GM18498 (cell line): ENCODE measurements at regions not wholly inside any gene's neighbourhood (a gene's known extent, or its start where the extent isn't known, plus 50 kb on each side); places are given as distances from the start of the nearest gene placed in this dataset.
A peak's percentile ranks its signal among the peaks of the same experiment; 100 is the strongest.
"Not testable (repeated sequence)": the region's sequence is repeated elsewhere in the genome, so short reads cannot be mapped to it uniquely, and the experiment has no call there.

Experiments
- ATAC-seq: cut with Tn5 transposase; IDR thresholded peaks from one replicate; pipeline ENCODE4 v1.9.1; 2021; ENCODE audit warnings: mild to moderate bottlenecking, moderate library complexity; ENCODE audit not compliant: unreplicated experiment

GRCh38 chr20:1811621-1812498, 83.3 kb upstream of the SIRPA start:
- no peak for ATAC-seq

- ATAC-seq, result no peak
Measured at GRCh38 chr20:1810926-1811620, 84.1 kb upstream of the SIRPA start.

- no peak for ATAC-seq
Measured at GRCh38 chr20:1810572-1810925, 84.7 kb upstream of the SIRPA start.

- no peak for ATAC-seq
Measured at GRCh38 chr20:1809611-1810510, 85.3 kb upstream of the SIRPA start.

GRCh38 chr20:1809131-1809572, 86.1 kb upstream of the SIRPA start:
- ATAC-seq, result no peak

GRCh38 chr20:1808101-1808500, 87.1 kb upstream of the SIRPA start:
- no peak for ATAC-seq

- no peak for ATAC-seq
Measured at GRCh38 chr20:1807394-1807793, 87.8 kb upstream of the SIRPA start.

- no peak for ATAC-seq
Measured at GRCh38 chr20:1806456-1806855, 88.8 kb upstream of the SIRPA start.

- no peak for ATAC-seq
Measured at GRCh38 chr20:1805816-1806215, 89.4 kb upstream of the SIRPA start.

GRCh38 chr20:1805161-1805581, 90.0 kb upstream of the SIRPA start:
- ATAC-seq, result no peak

GRCh38 chr20:1804554-1804956, 90.7 kb upstream of the SIRPA start:
- no peak for ATAC-seq

- no peak for ATAC-seq
Measured at GRCh38 chr20:1803932-1804501, 91.2 kb upstream of the SIRPA start.

- ATAC-seq, result peak; percentile 56
Measured at GRCh38 chr20:1803061-1803931, 91.9 kb upstream of the SIRPA start.

GRCh38 chr20:1802385-1803060, 92.7 kb upstream of the SIRPA start:
- ATAC-seq, result no peak

GRCh38 chr20:1801929-1802306, 93.3 kb upstream of the SIRPA start:
- ATAC-seq, result no peak

- no peak for ATAC-seq
Measured at GRCh38 chr20:1801225-1801928, 93.8 kb upstream of the SIRPA start.

GRCh38 chr20:1800777-1801176, 94.4 kb upstream of the SIRPA start:
- no peak for ATAC-seq

GRCh38 chr20:1800180-1800579, 95.0 kb upstream of the SIRPA start:
- no peak for ATAC-seq

GRCh38 chr20:1799746-1800145, 95.5 kb upstream of the SIRPA start:
- ATAC-seq, result not testable (repeated sequence)
